ENCODE measurements at regions not wholly inside any gene's neighbourhood (a gene's known extent, or its start where the extent isn't known, plus 50 kb on each side); places are given as distances from the start of the nearest gene placed in this dataset.

DNA sequence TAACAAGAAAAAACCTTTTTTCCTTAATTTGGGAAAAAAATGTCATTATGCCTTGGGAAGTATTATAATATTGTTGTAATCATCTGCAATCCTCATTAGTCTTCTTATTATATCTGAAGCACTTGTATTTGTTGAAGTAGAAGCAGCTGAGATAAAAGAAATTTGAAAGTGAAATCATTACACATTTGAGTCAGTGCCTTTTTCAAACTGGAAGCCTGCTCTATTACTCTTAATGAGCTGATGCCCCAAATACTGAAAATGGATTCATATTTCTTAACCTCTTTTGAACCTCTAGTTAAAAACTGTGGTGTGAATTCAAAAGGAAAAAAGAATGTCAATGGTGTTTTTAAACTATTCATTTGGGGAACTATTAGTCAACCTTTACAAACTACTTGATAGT is 1027.7 kb downstream of the NR2F1-AS1 start:
- H3K9me2 ChIP-seq (ENCODE audit: insufficient read depth, low read length): no peaks in the 10 kb centered on the region
- H3K79me2 ChIP-seq (ENCODE audit: insufficient read depth, low read depth, low read length): no peaks in the 10 kb centered on the region
- no peaks in the 10 kb centered on the region for H3K9me3 ChIP-seq (ENCODE audit: low read length)
- no peak overlapping the region for H3K4me3 ChIP-seq (ENCODE audit: low read depth, low read length, poor library complexity, severe bottlenecking)
- H3K4me2 ChIP-seq (ENCODE audit: low read length): no peak overlapping the region
- TF ChIP-seq, protein P1, sequence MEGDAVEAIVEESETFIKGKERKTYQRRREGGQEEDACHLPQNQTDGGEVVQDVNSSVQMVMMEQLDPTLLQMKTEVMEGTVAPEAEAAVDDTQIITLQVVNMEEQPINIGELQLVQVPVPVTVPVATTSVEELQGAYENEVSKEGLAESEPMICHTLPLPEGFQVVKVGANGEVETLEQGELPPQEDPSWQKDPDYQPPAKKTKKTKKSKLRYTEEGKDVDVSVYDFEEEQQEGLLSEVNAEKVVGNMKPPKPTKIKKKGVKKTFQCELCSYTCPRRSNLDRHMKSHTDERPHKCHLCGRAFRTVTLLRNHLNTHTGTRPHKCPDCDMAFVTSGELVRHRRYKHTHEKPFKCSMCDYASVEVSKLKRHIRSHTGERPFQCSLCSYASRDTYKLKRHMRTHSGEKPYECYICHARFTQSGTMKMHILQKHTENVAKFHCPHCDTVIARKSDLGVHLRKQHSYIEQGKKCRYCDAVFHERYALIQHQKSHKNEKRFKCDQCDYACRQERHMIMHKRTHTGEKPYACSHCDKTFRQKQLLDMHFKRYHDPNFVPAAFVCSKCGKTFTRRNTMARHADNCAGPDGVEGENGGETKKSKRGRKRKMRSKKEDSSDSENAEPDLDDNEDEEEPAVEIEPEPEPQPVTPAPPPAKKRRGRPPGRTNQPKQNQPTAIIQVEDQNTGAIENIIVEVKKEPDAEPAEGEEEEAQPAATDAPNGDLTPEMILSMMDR (conservative IDR thresholded peaks at IDR 0.05; ENCODE audit: low read length): no peak
- TF ChIP-seq EZH2phosphoT487 (IDR thresholded peaks at IDR 0.05; ENCODE audit: borderline replicate concordance, low read depth, low read length): no peak
- H4K20me1 ChIP-seq (ENCODE audit: insufficient read depth, low read length): no peaks in the 10 kb centered on the region
- H2AFZ ChIP-seq (ENCODE audit: low read length): no peak overlapping the region
- intact Hi-C loops (cut with micrococcal nuclease; ENCODE audit: unreplicated experiment): no loop called here
- ChIA-PET CTCF (ENCODE audit: unreplicated experiment) (interaction anchor here (0.6 kb wide), 1 partner anchor 1951 kb away, joined by 3 read pairs; no protein-coding TSS in a partner anchor), POLR2A (no interaction called here)
- no peaks in the 10 kb centered on the region for H3K36me3 ChIP-seq (ENCODE audit: insufficient read depth, low read length)
- BruUV-seq (replicated peaks): no TSS peak
- no peaks in the 10 kb centered on the region for H3K4me1 ChIP-seq (ENCODE audit: insufficient read depth, low read length, poor library complexity, severe bottlenecking)
- no peak for DNase-seq (ENCODE audit: low spot score)
- H3K27ac ChIP-seq (ENCODE audit: low read depth, low read length, poor library complexity, severe bottlenecking): no peak overlapping the region

DNA sequence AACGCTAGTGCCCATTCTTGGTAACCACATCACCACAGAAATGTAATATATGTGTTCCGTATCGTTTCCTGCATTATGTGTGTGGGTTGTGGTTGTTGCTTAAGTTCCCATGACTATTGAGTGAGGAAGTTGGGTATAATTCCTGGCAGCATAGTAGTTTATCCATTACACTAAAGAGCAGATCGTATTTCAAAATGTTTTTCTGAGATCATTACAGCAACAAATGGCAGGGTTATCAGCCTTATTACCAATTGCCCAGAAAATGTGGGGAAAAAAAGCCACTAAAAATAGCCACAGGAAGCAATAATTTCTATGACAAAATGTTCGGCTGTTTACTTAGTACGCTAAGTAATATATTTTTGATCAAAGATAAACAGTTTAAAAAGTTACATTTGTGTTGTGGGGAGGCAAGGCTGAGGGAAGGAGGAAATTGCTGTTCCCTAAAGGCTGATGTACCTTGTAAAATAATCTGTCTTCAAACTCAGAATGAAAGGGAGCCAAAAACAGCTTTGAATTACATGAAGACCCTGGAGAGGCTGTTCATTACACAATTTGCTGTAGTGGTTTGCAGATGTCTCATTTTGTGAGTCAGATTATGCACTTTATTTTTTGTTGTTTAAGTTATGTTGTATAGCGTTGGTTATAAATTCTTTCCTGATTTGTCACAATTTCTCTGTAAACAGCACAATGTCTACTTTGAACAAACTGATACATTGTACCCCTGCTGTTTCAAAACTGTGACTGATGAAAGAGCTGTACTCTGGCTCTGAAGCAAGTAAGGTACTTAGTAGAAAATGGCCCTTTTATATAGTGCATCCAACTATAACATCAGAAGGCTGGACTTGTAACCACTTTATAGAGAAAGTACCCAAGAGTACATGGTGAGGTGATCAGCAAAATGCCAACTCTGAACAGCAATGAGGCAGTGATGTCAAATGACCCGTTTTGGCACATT is 1028.5 kb downstream of the NR2F1-AS1 start:
- H3K27ac ChIP-seq (ENCODE audit: low read depth, low read length, poor library complexity, severe bottlenecking): no peak overlapping the region
- H3K4me2 ChIP-seq (ENCODE audit: low read length): no peak overlapping the region
- no peaks in the 10 kb centered on the region for H4K20me1 ChIP-seq (ENCODE audit: insufficient read depth, low read length)
- no peaks in the 10 kb centered on the region for H3K9me3 ChIP-seq (ENCODE audit: low read length)
- H3K4me3 ChIP-seq (ENCODE audit: low read depth, low read length, poor library complexity, severe bottlenecking): no peak overlapping the region
- intact Hi-C loops (cut with micrococcal nuclease; ENCODE audit: unreplicated experiment): no loop called here
- no peaks in the 10 kb centered on the region for H3K4me1 ChIP-seq (ENCODE audit: insufficient read depth, low read length, poor library complexity, severe bottlenecking)
- TF ChIP-seq, protein P1 (conservative IDR thresholded peaks at IDR 0.05; ENCODE audit: low read length): no peak
- no peak for TF ChIP-seq EZH2phosphoT487 (IDR thresholded peaks at IDR 0.05; ENCODE audit: borderline replicate concordance, low read depth, low read length)
- CTCF ChIA-PET (ENCODE audit: unreplicated experiment): interaction anchor here (0.6 kb wide), 1 partner anchor 1952 kb away, joined by 3 read pairs; no protein-coding TSS in a partner anchor
- H3K36me3 ChIP-seq (ENCODE audit: insufficient read depth, low read length): no peaks in the 10 kb centered on the region
- H3K9me2 ChIP-seq (ENCODE audit: insufficient read depth, low read length): no peaks in the 10 kb centered on the region
- BruUV-seq (replicated peaks): no TSS peak
- DNase-seq (ENCODE audit: low spot score): no peak
- no peaks in the 10 kb centered on the region for H3K79me2 ChIP-seq (ENCODE audit: insufficient read depth, low read depth, low read length)
- no peak overlapping the region for H2AFZ ChIP-seq (ENCODE audit: low read length)
- POLR2A ChIA-PET: interaction anchor here (0.7 kb wide), 1 partner anchor 12 kb away, joined by 3 read pairs; no protein-coding TSS in a partner anchor

DNA sequence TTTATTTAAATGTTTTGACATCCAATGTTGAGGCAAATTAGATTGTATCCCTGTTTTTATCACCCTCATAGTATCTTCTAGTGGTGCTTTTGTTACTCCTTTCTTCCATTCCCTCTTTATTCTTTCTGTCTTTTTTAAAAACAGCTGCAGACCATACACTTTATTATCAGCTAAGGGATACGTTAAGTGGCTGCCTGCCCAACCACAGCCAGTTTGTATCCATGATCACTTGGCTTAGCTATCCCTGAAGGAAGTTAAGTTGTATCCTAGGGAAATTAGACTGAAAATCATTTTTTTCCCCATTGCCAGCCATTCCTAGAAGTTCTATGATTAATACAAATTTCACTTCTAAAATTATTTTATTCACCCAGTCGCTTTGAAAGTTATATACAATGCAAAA is 1032.7 kb downstream of the NR2F1-AS1 start:
- H3K9me3 ChIP-seq (ENCODE audit: low read length): no peaks in the 10 kb centered on the region
- no peak overlapping the region for H2AFZ ChIP-seq (ENCODE audit: low read length)
- no peak overlapping the region for H3K4me3 ChIP-seq (ENCODE audit: low read depth, low read length, poor library complexity, severe bottlenecking)
- no peaks in the 10 kb centered on the region for H3K4me1 ChIP-seq (ENCODE audit: insufficient read depth, low read length, poor library complexity, severe bottlenecking)
- H3K27ac ChIP-seq (ENCODE audit: low read depth, low read length, poor library complexity, severe bottlenecking): no peak overlapping the region
- no peak overlapping the region for H3K4me2 ChIP-seq (ENCODE audit: low read length)
- DNase-seq (ENCODE audit: low spot score): no peak
- CTCF ChIA-PET (ENCODE audit: unreplicated experiment): no interaction called here
- intact Hi-C loops (cut with micrococcal nuclease; ENCODE audit: unreplicated experiment): no loop called here
- BruUV-seq (replicated peaks): no TSS peak
- TF ChIP-seq, protein P1 (conservative IDR thresholded peaks at IDR 0.05; ENCODE audit: low read length): no peak
- TF ChIP-seq EZH2phosphoT487 (IDR thresholded peaks at IDR 0.05; ENCODE audit: borderline replicate concordance, low read depth, low read length): no peak
- H3K9me2 ChIP-seq (ENCODE audit: insufficient read depth, low read length): no peaks in the 10 kb centered on the region
- POLR2A ChIA-PET: no interaction called here
- no peaks in the 10 kb centered on the region for H4K20me1 ChIP-seq (ENCODE audit: insufficient read depth, low read length)
- H3K36me3 ChIP-seq (ENCODE audit: insufficient read depth, low read length): no peaks in the 10 kb centered on the region
- H3K79me2 ChIP-seq (ENCODE audit: insufficient read depth, low read depth, low read length): no peaks in the 10 kb centered on the region

All from OCI-LY7 (cell line).